ENCODE measurements at regions not wholly inside any gene's neighbourhood (a gene's known extent, or its start where the extent isn't known, plus 50 kb on each side); places are given as distances from the start of the nearest gene placed in this dataset.

- ChIA-PET POLR2A (no interaction called here), CTCF (no interaction called here)
- intact Hi-C loops (cut with DNase I, micrococcal nuclease): no loop called here
- Histone ChIP-seq H3K27ac (ENCODE audit: low read depth in 1 of 2, low read length in 2 of 2) (no peak overlapping the region), H3K9me3 (ENCODE audit: control insufficient read depth in 1 of 2, insufficient read depth in 1 of 2, low read length in 2 of 2) (no peaks in the 10 kb centered on the region), H3K4me1 (ENCODE audit: insufficient read depth, low read length) (no peaks in the 10 kb centered on the region), H3K36me3 (ENCODE audit: insufficient read depth, low read length) (no peaks in the 10 kb centered on the region), H3K4me3 (ENCODE audit: low read length) (no peak overlapping the region), H3K27me3 (ENCODE audit: control insufficient read depth in 1 of 2, insufficient read depth in 2 of 2, low read length in 2 of 2) (no peaks in the 10 kb centered on the region)
- no peaks in the 10 kb centered on the region for H3K36me3 Mint-ChIP-seq (ENCODE audit: low read depth)
- H3K4me3 Mint-ChIP-seq: no peak overlapping the region
- TF ChIP-seq, protein P1, sequence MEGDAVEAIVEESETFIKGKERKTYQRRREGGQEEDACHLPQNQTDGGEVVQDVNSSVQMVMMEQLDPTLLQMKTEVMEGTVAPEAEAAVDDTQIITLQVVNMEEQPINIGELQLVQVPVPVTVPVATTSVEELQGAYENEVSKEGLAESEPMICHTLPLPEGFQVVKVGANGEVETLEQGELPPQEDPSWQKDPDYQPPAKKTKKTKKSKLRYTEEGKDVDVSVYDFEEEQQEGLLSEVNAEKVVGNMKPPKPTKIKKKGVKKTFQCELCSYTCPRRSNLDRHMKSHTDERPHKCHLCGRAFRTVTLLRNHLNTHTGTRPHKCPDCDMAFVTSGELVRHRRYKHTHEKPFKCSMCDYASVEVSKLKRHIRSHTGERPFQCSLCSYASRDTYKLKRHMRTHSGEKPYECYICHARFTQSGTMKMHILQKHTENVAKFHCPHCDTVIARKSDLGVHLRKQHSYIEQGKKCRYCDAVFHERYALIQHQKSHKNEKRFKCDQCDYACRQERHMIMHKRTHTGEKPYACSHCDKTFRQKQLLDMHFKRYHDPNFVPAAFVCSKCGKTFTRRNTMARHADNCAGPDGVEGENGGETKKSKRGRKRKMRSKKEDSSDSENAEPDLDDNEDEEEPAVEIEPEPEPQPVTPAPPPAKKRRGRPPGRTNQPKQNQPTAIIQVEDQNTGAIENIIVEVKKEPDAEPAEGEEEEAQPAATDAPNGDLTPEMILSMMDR (IDR thresholded peaks at IDR 0.05): no peak
- no peak for ATAC-seq (ENCODE audit: poor library complexity)
- peaks cover 3% of the 10 kb centered on the region for H3K9me3 Mint-ChIP-seq
- no peaks in the 10 kb centered on the region for H3K27me3 Mint-ChIP-seq
- H3K4me1 Mint-ChIP-seq (ENCODE audit: low read depth): no peaks in the 10 kb centered on the region
- no peak for DNase-seq
- no peak overlapping the region for H3K27ac Mint-ChIP-seq
Measured at GRCh38 chr10:105700218-105700617, 1059.1 kb downstream of the SORCS3 start.

- intact Hi-C loops (cut with DNase I, micrococcal nuclease): no loop called here
- Histone ChIP-seq H3K9me3 (ENCODE audit: control insufficient read depth in 1 of 2, insufficient read depth in 1 of 2, low read length in 2 of 2) (no peaks in the 10 kb centered on the region), H3K27ac (ENCODE audit: low read depth in 1 of 2, low read length in 2 of 2) (no peak overlapping the region), H3K4me3 (ENCODE audit: low read length) (no peak overlapping the region), H3K4me1 (ENCODE audit: insufficient read depth, low read length) (no peaks in the 10 kb centered on the region), H3K27me3 (ENCODE audit: control insufficient read depth in 1 of 2, insufficient read depth in 2 of 2, low read length in 2 of 2) (no peaks in the 10 kb centered on the region), H3K36me3 (ENCODE audit: insufficient read depth, low read length) (no peaks in the 10 kb centered on the region)
- DNase-seq (no peak), ATAC-seq (ENCODE audit: poor library complexity) (no peak)
- H3K27ac Mint-ChIP-seq: no peak overlapping the region
- POLR2A ChIA-PET: no interaction called here
- CTCF ChIA-PET: no interaction called here
- H3K27me3 Mint-ChIP-seq: no peaks in the 10 kb centered on the region
- peaks cover 3% of the 10 kb centered on the region for H3K9me3 Mint-ChIP-seq
- no peaks in the 10 kb centered on the region for H3K4me1 Mint-ChIP-seq (ENCODE audit: low read depth)
- no peak overlapping the region for H3K4me3 Mint-ChIP-seq
- no peaks in the 10 kb centered on the region for H3K36me3 Mint-ChIP-seq (ENCODE audit: low read depth)
- TF ChIP-seq, protein P1 (IDR thresholded peaks at IDR 0.05): no peak
Measured at GRCh38 chr10:105699504-105699903, 1058.4 kb downstream of the SORCS3 start.

- CTCF ChIA-PET: no interaction called here
- no peak overlapping the region for H3K27ac Mint-ChIP-seq
Measured at GRCh38 chr10:105698592-105698991, 1057.5 kb downstream of the SORCS3 start.

More at GRCh38 chr10:105698592-105698991, 1057.5 kb downstream of the SORCS3 start:
- POLR2A ChIA-PET: no interaction called here
- DNase-seq: no peak
- intact Hi-C loops (cut with DNase I, micrococcal nuclease): no loop called here
- H3K36me3 ChIP-seq (ENCODE audit: insufficient read depth, low read length): no peaks in the 10 kb centered on the region
- H3K4me1 ChIP-seq (ENCODE audit: insufficient read depth, low read length): no peaks in the 10 kb centered on the region
- Mint-ChIP-seq H3K9me3 (peaks cover 3% of the 10 kb centered on the region), H3K4me1 (ENCODE audit: low read depth) (no peaks in the 10 kb centered on the region), H3K4me3 (no peak overlapping the region), H3K36me3 (ENCODE audit: low read depth) (no peaks in the 10 kb centered on the region), H3K27me3 (no peaks in the 10 kb centered on the region)
- no peak overlapping the region for H3K4me3 ChIP-seq (ENCODE audit: low read length)
- H3K9me3 ChIP-seq (ENCODE audit: control insufficient read depth in 1 of 2, insufficient read depth in 1 of 2, low read length in 2 of 2): no peaks in the 10 kb centered on the region
- no peaks in the 10 kb centered on the region for H3K27me3 ChIP-seq (ENCODE audit: control insufficient read depth in 1 of 2, insufficient read depth in 2 of 2, low read length in 2 of 2)
- no peak for ATAC-seq (ENCODE audit: poor library complexity)
- H3K27ac ChIP-seq (ENCODE audit: low read depth in 1 of 2, low read length in 2 of 2): no peak overlapping the region
- TF ChIP-seq, protein P1 (IDR thresholded peaks at IDR 0.05): no peak
